Upper lobe of left lung (tissue), 6 donors: ENCODE measurements at regions not wholly inside any gene's neighbourhood (a gene's known extent, or its start where the extent isn't known, plus 50 kb on each side); places are given as distances from the start of the nearest gene placed in this dataset.

Experiments
- ATAC-seq, 2 donors: fragments of 200-7000 bp; cut with Tn5 transposase; one replicate each; pipeline ENCODE4 v1.9.1; 2022; ENCODE audit warnings: mild to moderate bottlenecking in 2 of 2, moderate library complexity in 2 of 2; ENCODE audit not compliant: low FRiP score in 2 of 2
- DNase-seq, 2 donors: peaks; one replicate each; pipeline ENCODE4 v3.0.0-alpha.2; 2019 to 2020
- H3K27ac ChIP-seq, 4 donors: fragments of 200-600 bp; sonication (generic); one replicate each; pipeline ENCODE4 v1.5.1; 2016 to 2019
- H3K27me3 ChIP-seq, 4 donors: fragments of 200-600 bp; sonication (generic); one replicate each; pipeline ENCODE4 v1.5.1; 2017 to 2019
- H3K36me3 ChIP-seq, 4 donors: fragments of 200-600 bp; sonication (generic); one replicate each; pipeline ENCODE4 v1.5.1; 2016 to 2019
- H3K4me1 ChIP-seq, 4 donors: fragments of 200-600 bp; sonication (generic); one replicate each; pipeline ENCODE4 v1.5.1; 2018 to 2019
- H3K4me3 ChIP-seq, 4 donors: fragments of 200-600 bp; sonication (generic); one replicate each; pipeline ENCODE4 v1.5.1; 2017 to 2019; ENCODE audit warnings: mild to moderate bottlenecking in 2 of 4, moderate library complexity in 1 of 4
- H3K9me3 ChIP-seq, 4 donors: fragments of 200-600 bp; sonication (generic); one replicate each; pipeline ENCODE4 v1.5.1; 2018 to 2019
- CTCF ChIP-seq, 6 experiments: fragments of 450-650 bp in 4 of 6; fragments of 200-600 bp in 2 of 6; sonication (generic) in 2 of 6; IDR thresholded peaks; one replicate each; pipeline ENCODE4 v1.5.1; 2016 to 2019; ENCODE audit warnings: antibody characterized with exemption in 6 of 6
- EP300 ChIP-seq, 4 donors: sonication (generic); formaldehyde crosslinking; IDR thresholded peaks; one replicate each; pipeline ENCODE4 v1.5.1; 2017; ENCODE audit warnings: antibody characterized with exemption in 4 of 4, control low read depth in 2 of 4
- POLR2A ChIP-seq, 4 donors: fragments of 450-650 bp; IDR thresholded peaks; one replicate each; pipeline ENCODE4 v1.5.1; 2016 to 2017; ENCODE audit warnings: antibody characterized with exemption in 4 of 4, mild to moderate bottlenecking in 2 of 4
- POLR2AphosphoS5 ChIP-seq, 2 donors: sonication (generic); formaldehyde crosslinking; IDR thresholded peaks; one replicate each; pipeline ENCODE4 v1.5.1; 2017; ENCODE audit warnings: antibody characterized with exemption in 2 of 2
- WGBS, 2 donors: methylation state at CpG; one replicate each; pipeline ENCODE4 v1.1.5; 2017 to 2018; 5-methylcytosine and 5-hydroxymethylcytosine counted together
- donor health status: DM: no; HTN: no; CAD: no; lungs with moderate emphysema.
- donor health status: DM: no; HTN: yes; CAD: no; lungs with severe emphysema.

DNA sequence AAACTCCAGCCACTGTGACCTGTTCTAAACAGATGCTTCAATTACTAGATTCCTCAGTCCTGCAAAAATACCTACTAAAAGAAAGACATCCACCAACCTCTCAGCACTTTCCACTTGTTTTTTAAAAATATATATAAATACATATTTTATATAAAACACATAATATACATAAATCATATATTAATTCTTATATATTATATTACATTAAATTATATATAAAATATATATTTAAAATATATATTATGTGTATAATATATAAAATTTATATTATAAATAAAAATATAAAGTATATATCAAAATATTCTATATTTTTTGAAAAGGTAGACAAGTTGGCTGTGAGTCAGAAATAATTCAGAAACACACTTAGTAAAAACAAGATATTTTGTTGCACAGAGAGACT is 2371.8 kb upstream of the ACO1 start:
- Histone ChIP-seq H3K9me3 (no peaks in the 10 kb centered on the region), H3K27me3 (no peaks in the 10 kb centered on the region), H3K4me3 (no peak overlapping the region), H3K4me1 (no peaks in the 10 kb centered on the region), H3K27ac (no peak overlapping the region), H3K36me3 (no peaks in the 10 kb centered on the region)
- no peak for ATAC-seq
- TF ChIP-seq CTCF (IDR thresholded peaks at IDR 0.05), result no peak
- TF ChIP-seq POLR2A (IDR thresholded peaks at IDR 0.05), result no peak
- TF ChIP-seq EP300 (IDR thresholded peaks at IDR 0.05), result no peak
- no peak for DNase-seq

- no peak for ATAC-seq
- no peaks in the 10 kb centered on the region for H3K27me3 ChIP-seq
- H3K4me1 ChIP-seq, result no peaks in the 10 kb centered on the region
- TF ChIP-seq CTCF (IDR thresholded peaks at IDR 0.05) (no peak), POLR2A (IDR thresholded peaks at IDR 0.05) (no peak), EP300 (IDR thresholded peaks at IDR 0.05) (no peak), POLR2AphosphoS5 (IDR thresholded peaks at IDR 0.05) (no peak)
- no peak for DNase-seq
- 69 to 79% methylated on average over 4 of the region's 4 CpGs for WGBS, 2 donors
- no peaks in the 10 kb centered on the region for H3K9me3 ChIP-seq
- H3K36me3 ChIP-seq, result no peaks in the 10 kb centered on the region
- H3K27ac ChIP-seq, result no peak overlapping the region
- no peak overlapping the region for H3K4me3 ChIP-seq
These were observed 2369.4 kb upstream of the ACO1 start for GRCh38 chr9:30015073-30015472.

- 69 to 75% methylated on average over 2 of the region's 2 CpGs for WGBS, 2 donors
- Histone ChIP-seq H3K36me3 (no peaks in the 10 kb centered on the region), H3K4me1 (no peaks in the 10 kb centered on the region), H3K9me3 (no peaks in the 10 kb centered on the region), H3K4me3 (no peak overlapping the region), H3K27ac (no peak overlapping the region), H3K27me3 (no peaks in the 10 kb centered on the region)
- DNase-seq, result no peak
- no peak for TF ChIP-seq POLR2A (IDR thresholded peaks at IDR 0.05)
- ATAC-seq, result no peak
These were observed 2364.3 kb upstream of the ACO1 start for GRCh38 chr9:30020161-30020560.

- Histone ChIP-seq H3K4me3 (no peak overlapping the region), H3K4me1 (no peaks in the 10 kb centered on the region), H3K27ac (no peak overlapping the region), H3K9me3 (no peaks in the 10 kb centered on the region), H3K36me3 (no peaks in the 10 kb centered on the region), H3K27me3 (no peaks in the 10 kb centered on the region)
- 64 to 70% methylated on average over 1 of the region's 1 CpG for WGBS, 2 donors
- ATAC-seq, result no peak
- no peak for TF ChIP-seq EP300 (IDR thresholded peaks at IDR 0.05)
- no peak for TF ChIP-seq POLR2AphosphoS5 (IDR thresholded peaks at IDR 0.05)
- no peak for TF ChIP-seq CTCF (IDR thresholded peaks at IDR 0.05)
- TF ChIP-seq POLR2A (IDR thresholded peaks at IDR 0.05), result no peak
- no peak for DNase-seq
These were observed 2348.7 kb upstream of the ACO1 start for GRCh38 chr9:30035761-30036160.

DNA sequence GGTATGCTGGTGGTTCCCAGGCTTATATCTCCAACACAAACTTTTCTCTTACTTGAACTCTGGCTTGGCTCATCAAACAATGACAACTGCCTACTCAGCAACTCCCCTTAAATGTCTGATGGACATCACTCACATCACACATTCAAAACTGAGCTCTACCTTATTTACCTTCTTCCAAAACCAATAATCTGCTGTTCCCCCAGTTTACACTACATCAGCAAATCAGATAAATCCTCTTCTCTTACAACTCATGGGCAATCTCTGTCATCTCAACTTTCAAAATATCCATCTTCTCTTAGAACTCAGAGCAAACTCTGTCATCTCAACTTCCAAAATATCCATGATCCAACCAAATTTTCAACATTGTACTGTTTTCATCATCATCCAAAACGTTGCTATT is 2347.9 kb upstream of the ACO1 start:
- DNase-seq (no peak), ATAC-seq (no peak)
- Histone ChIP-seq H3K4me3 (no peak overlapping the region), H3K27ac (no peak overlapping the region), H3K36me3 (no peaks in the 10 kb centered on the region), H3K9me3 (no peaks in the 10 kb centered on the region), H3K27me3 (no peaks in the 10 kb centered on the region), H3K4me1 (no peaks in the 10 kb centered on the region)
- TF ChIP-seq CTCF (IDR thresholded peaks at IDR 0.05) (no peak), POLR2A (IDR thresholded peaks at IDR 0.05) (no peak), EP300 (IDR thresholded peaks at IDR 0.05) (no peak), POLR2AphosphoS5 (IDR thresholded peaks at IDR 0.05) (no peak)
- 50 to 73% methylated on average over 1 of the region's 1 CpG for WGBS, 2 donors
